ENCODE measurements at regions not wholly inside any gene's neighbourhood (a gene's known extent, or its start where the extent isn't known, plus 50 kb on each side); places are given as distances from the start of the nearest gene placed in this dataset.
"Not testable (repeated sequence)": the region's sequence is repeated elsewhere in the genome, so short reads cannot be mapped to it uniquely, and the experiment has no call there.

GRCh38 chr2:123597988-123598387, 427.1 kb upstream of the CNTNAP5 start:
- DNase-seq (ENCODE audit: low read depth), result no peak

- DNase-seq (ENCODE audit: low read depth), result no peak
Measured at GRCh38 chr2:123606631-123607030, 418.5 kb upstream of the CNTNAP5 start.

- no peak for DNase-seq (ENCODE audit: low read depth)
Measured at GRCh38 chr2:123609077-123609476, 416.0 kb upstream of the CNTNAP5 start.

GRCh38 chr2:123614596-123614995, 410.5 kb upstream of the CNTNAP5 start:
- DNase-seq (ENCODE audit: low read depth), result no peak

GRCh38 chr2:123618642-123619041, 406.4 kb upstream of the CNTNAP5 start:
- DNase-seq (ENCODE audit: low read depth), result not testable (repeated sequence)

GRCh38 chr2:123624816-123625215, 400.3 kb upstream of the CNTNAP5 start:
- no peak for DNase-seq (ENCODE audit: low read depth)

GRCh38 chr2:123636232-123636631, 388.9 kb upstream of the CNTNAP5 start:
- no peak for DNase-seq (ENCODE audit: low read depth)

- no peak for DNase-seq (ENCODE audit: low read depth)
Measured at GRCh38 chr2:123640685-123641335, 384.3 kb upstream of the CNTNAP5 start.

- no peak for DNase-seq (ENCODE audit: low read depth)
Measured at GRCh38 chr2:123644053-123644452, 381.0 kb upstream of the CNTNAP5 start.

GRCh38 chr2:123648016-123648415, 377.1 kb upstream of the CNTNAP5 start:
- DNase-seq (ENCODE audit: low read depth), result no peak

GRCh38 chr2:123648956-123649355, 376.1 kb upstream of the CNTNAP5 start:
- DNase-seq (ENCODE audit: low read depth), result no peak

- DNase-seq (ENCODE audit: low read depth), result no peak
Measured at GRCh38 chr2:123651151-123651550, 373.9 kb upstream of the CNTNAP5 start.

- DNase-seq (ENCODE audit: low read depth), result no peak
Measured at GRCh38 chr2:123652320-123652719, 372.8 kb upstream of the CNTNAP5 start.

GRCh38 chr2:123656590-123656989, 368.5 kb upstream of the CNTNAP5 start:
- DNase-seq (ENCODE audit: low read depth), result no peak

GRCh38 chr2:123659120-123659519, 366.0 kb upstream of the CNTNAP5 start:
- DNase-seq (ENCODE audit: low read depth), result no peak

- DNase-seq (ENCODE audit: low read depth), result no peak
Measured at GRCh38 chr2:123670286-123670685, 354.8 kb upstream of the CNTNAP5 start.

- DNase-seq (ENCODE audit: low read depth), result not testable (repeated sequence)
Measured at GRCh38 chr2:123683797-123684196, 341.3 kb upstream of the CNTNAP5 start.

- DNase-seq (ENCODE audit: low read depth), result no peak
Measured at GRCh38 chr2:123687064-123687463, 338.0 kb upstream of the CNTNAP5 start.

GRCh38 chr2:123688231-123688940, 336.7 kb upstream of the CNTNAP5 start:
- DNase-seq (ENCODE audit: low read depth), result peak; percentile 3

GRCh38 chr2:123692121-123692520, 333.0 kb upstream of the CNTNAP5 start:
- no peak for DNase-seq (ENCODE audit: low read depth)

GRCh38 chr2:123693836-123694235, 331.3 kb upstream of the CNTNAP5 start:
- DNase-seq (ENCODE audit: low read depth), result no peak

- DNase-seq (ENCODE audit: low read depth), result no peak
Measured at GRCh38 chr2:123695426-123695825, 329.7 kb upstream of the CNTNAP5 start.

- DNase-seq (ENCODE audit: low read depth), result no peak
Measured at GRCh38 chr2:123696021-123696420, 329.1 kb upstream of the CNTNAP5 start.
